NCI-H748 (cell line): ENCODE measurements at regions not wholly inside any gene's neighbourhood (a gene's known extent, or its start where the extent isn't known, plus 50 kb on each side); places are given as distances from the start of the nearest gene placed in this dataset.
"Not testable (repeated sequence)": the region's sequence is repeated elsewhere in the genome, so short reads cannot be mapped to it uniquely, and the experiment has no call there.

Experiments used
- DNase-seq: peaks from one replicate; lab custom pipeline; 2025; ENCODE audit not compliant: unreplicated experiment; lab: John Stamatoyannopoulos, UW

- DNase-seq, result no peak
Observed at GRCh38 chr3:20842002-20842401, 656.0 kb upstream of the SGO1 start.

GRCh38 chr3:20837676-20838302 lies 651.8 kb upstream of the SGO1 start:
- peak; percentile 39 for DNase-seq

GRCh38 chr3:20836801-20837200 lies 650.8 kb upstream of the SGO1 start:
- no peak for DNase-seq

GRCh38 chr3:20832963-20833362 lies 647.0 kb upstream of the SGO1 start:
- no peak for DNase-seq

GRCh38 chr3:20822251-20822650 lies 636.2 kb upstream of the SGO1 start:
- no peak for DNase-seq

- not testable (repeated sequence) for DNase-seq
Observed at GRCh38 chr3:20820872-20821271, 634.9 kb upstream of the SGO1 start.

- no peak for DNase-seq
Observed at GRCh38 chr3:20811631-20812030, 625.6 kb upstream of the SGO1 start.

GRCh38 chr3:20811006-20811405 lies 625.0 kb upstream of the SGO1 start:
- no peak for DNase-seq

GRCh38 chr3:20810555-20810954 lies 624.5 kb upstream of the SGO1 start:
- DNase-seq, result no peak

GRCh38 chr3:20809356-20809755 lies 623.4 kb upstream of the SGO1 start:
- no peak for DNase-seq

GRCh38 chr3:20808864-20809263 lies 622.9 kb upstream of the SGO1 start:
- DNase-seq, result no peak

GRCh38 chr3:20798666-20799065 lies 612.7 kb upstream of the SGO1 start:
- no peak for DNase-seq

- DNase-seq, result no peak
Observed at GRCh38 chr3:20787005-20787404, 601.0 kb upstream of the SGO1 start.

GRCh38 chr3:20776692-20777091 lies 590.7 kb upstream of the SGO1 start:
- no peak for DNase-seq

GRCh38 chr3:20776286-20776685 lies 590.3 kb upstream of the SGO1 start:
- DNase-seq, result no peak

- DNase-seq, result peak; percentile 52
Observed at GRCh38 chr3:20773320-20773984, 587.4 kb upstream of the SGO1 start.

GRCh38 chr3:20772869-20773268 lies 586.9 kb upstream of the SGO1 start:
- DNase-seq, result peak; percentile 67

- no peak for DNase-seq
Observed at GRCh38 chr3:20769430-20769829, 583.4 kb upstream of the SGO1 start.

- no peak for DNase-seq
Observed at GRCh38 chr3:20760981-20761380, 575.0 kb upstream of the SGO1 start.

- no peak for DNase-seq
Observed at GRCh38 chr3:20752416-20752815, 566.4 kb upstream of the SGO1 start.

- DNase-seq, result no peak
Observed at GRCh38 chr3:20751296-20751695, 565.3 kb upstream of the SGO1 start.

- no peak for DNase-seq
Observed at GRCh38 chr3:20747741-20748140, 561.7 kb upstream of the SGO1 start.
